GM19239 (cell line): ENCODE measurements at regions not wholly inside any gene's neighbourhood (a gene's known extent, or its start where the extent isn't known, plus 50 kb on each side); places are given as distances from the start of the nearest gene placed in this dataset.

ENCODE experiments used
- DNase-seq: peaks from one replicate; pipeline ENCODE4 v3.0.0; 2011; ENCODE audit warnings: low spot score; ENCODE audit not compliant: insufficient read length
- FAIRE-seq: peaks from 2 replicates; lab custom pipeline; 2011; peaks lifted over from hg19 to GRCh38; lab: Jason Lieb, UNC

- DNase-seq = no peak
- FAIRE-seq = no peak
These were observed 139.2 kb upstream of the COL3A1 start for GRCh38 chr2:188835006-188835405.

DNA sequence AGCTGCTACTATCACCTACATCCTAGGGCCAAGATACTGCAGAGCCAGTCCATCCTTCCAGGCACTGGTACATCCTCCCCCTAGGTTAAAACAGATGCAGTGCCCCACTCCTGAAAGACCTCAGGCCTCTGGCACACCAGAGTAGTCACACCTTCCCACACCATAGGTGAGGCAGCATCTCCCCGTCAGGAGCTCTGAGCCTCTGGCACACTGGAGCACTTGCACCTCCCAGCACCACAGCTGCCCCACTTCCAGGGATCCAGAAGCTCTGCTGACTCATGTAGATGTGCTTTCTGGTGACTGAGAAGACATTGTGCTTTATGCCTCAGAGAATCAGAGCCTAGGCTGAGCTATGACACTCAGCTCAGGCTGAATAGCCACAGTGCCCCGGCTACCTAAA lies 138.4 kb upstream of the COL3A1 start:
- no peak for FAIRE-seq
- no peak for DNase-seq

- DNase-seq (no peak), FAIRE-seq (no peak)
These were observed 128.5 kb upstream of the COL3A1 start for GRCh38 chr2:188845692-188846091.

- DNase-seq (no peak), FAIRE-seq (no peak)
These were observed 125.2 kb upstream of the COL3A1 start for GRCh38 chr2:188848887-188849435.

GRCh38 chr2:188850786-188851185 lies 123.4 kb upstream of the COL3A1 start:
- DNase-seq = no peak
- FAIRE-seq = no peak

GRCh38 chr2:188851311-188851710 lies 122.9 kb upstream of the COL3A1 start:
- DNase-seq = no peak
- no peak for FAIRE-seq

DNA sequence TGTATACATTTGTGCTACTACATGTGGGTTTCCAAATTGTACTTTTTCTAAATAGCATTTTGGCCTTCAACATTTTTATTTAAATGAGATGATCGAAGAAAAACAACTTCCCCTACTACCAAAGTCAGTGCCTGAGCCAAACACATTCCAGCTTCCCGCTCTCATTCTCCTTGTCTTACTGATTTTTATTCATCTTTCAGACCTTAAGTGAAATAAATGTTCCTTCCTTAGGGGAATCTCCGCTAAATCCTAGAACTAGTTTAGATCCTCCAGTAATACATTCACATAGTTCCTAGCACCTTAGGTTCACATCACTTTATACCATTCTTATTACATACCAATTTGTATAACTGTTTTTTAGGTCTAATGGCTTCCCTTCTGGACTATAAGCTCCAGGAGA lies 122.3 kb upstream of the COL3A1 start:
- DNase-seq (no peak), FAIRE-seq (no peak)

GRCh38 chr2:188852772-188853171 lies 121.4 kb upstream of the COL3A1 start:
- no peak for DNase-seq
- no peak for FAIRE-seq

- FAIRE-seq = no peak
- no peak for DNase-seq
These were observed 120.9 kb upstream of the COL3A1 start for GRCh38 chr2:188853307-188853706.

GRCh38 chr2:188865681-188866080 lies 108.5 kb upstream of the COL3A1 start:
- FAIRE-seq (no peak), DNase-seq (no peak)

- no peak for FAIRE-seq
These were observed 104.6 kb upstream of the COL3A1 start for GRCh38 chr2:188869550-188869949.

GRCh38 chr2:188870289-188870688 lies 103.9 kb upstream of the COL3A1 start:
- DNase-seq (no peak), FAIRE-seq (no peak)

More at GRCh38 chr2:188869550-188869949, 104.6 kb upstream of the COL3A1 start:
- no peak for DNase-seq

DNA sequence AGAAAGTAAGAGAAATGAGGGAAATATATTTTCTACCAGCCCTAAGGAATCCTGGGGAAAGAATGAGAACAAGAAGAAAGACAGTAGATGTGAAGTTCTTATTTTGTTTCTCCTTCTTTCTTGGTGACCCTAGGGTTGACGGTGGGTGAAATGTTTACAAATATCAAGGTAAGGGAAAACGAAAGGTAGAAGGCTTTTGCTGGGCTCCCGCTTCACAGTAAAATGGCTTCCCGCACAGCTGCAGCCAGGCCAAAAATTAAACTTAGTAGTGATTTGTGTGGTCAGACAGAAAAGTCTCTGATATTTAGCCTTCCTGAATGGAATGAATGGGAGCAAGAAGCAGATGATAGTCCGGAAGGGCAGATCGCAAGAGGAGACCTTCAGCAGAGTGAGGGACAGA lies 99.1 kb upstream of the COL3A1 start:
- no peak for DNase-seq
- no peak for FAIRE-seq

- no peak for FAIRE-seq
- no peak for DNase-seq
These were observed 95.5 kb upstream of the COL3A1 start for GRCh38 chr2:188878716-188879115.

DNA sequence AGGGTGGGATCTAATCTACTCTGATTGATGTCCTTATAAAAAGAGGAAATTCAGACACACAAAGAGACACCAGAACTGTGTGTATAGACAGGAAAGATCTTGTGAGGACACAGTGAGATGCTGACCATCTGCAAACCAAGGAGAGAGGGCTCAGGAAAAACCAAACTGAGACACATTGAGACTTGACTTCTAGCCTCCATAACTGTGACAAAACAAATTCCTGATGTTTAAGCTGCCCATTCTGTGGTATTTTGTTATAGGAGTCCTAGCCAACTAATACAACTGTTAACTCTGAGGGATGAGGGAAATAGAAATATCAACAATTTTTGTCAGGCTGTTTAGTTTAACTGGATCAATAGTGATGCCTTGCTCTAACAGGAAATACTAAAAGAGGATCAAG lies 93.4 kb upstream of the COL3A1 start:
- no peak for DNase-seq
- FAIRE-seq = no peak

- FAIRE-seq (no peak), DNase-seq (no peak)
These were observed 92.7 kb upstream of the COL3A1 start for GRCh38 chr2:188881434-188881833.

GRCh38 chr2:188884046-188884445 lies 90.1 kb upstream of the COL3A1 start:
- DNase-seq = no peak

GRCh38 chr2:188884517-188884916 lies 89.7 kb upstream of the COL3A1 start:
- DNase-seq = no peak
- FAIRE-seq = no peak

More at GRCh38 chr2:188884046-188884445, 90.1 kb upstream of the COL3A1 start:
- no peak for FAIRE-seq

GRCh38 chr2:188889187-188889586 lies 85.0 kb upstream of the COL3A1 start:
- no peak for FAIRE-seq

DNA sequence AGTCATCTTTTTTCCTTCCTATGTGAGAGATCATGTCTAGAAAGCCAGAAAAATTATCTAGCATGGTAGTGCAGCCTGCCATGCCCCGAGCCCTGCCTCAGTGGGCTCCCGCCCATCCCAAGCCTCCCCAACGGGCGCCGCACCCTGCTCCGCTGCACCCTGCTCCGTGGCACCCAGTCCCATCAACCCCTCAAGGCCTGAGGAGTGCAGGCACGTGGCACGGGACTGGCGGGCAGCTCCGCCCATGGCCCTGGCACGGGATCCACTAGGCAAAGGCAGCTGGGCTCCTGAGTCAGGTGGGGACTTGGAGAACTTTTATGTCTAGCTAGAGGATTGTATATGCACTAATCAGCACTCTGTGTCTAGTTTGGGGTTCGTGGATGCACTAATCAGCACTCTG lies 83.4 kb upstream of the COL3A1 start:
- no peak for DNase-seq

More at GRCh38 chr2:188889187-188889586, 85.0 kb upstream of the COL3A1 start:
- DNase-seq = no peak

GRCh38 chr2:188892636-188893035 lies 81.5 kb upstream of the COL3A1 start:
- no peak for DNase-seq
- no peak for FAIRE-seq

More for the DNA sequence above, 83.4 kb upstream of the COL3A1 start:
- no peak for FAIRE-seq

- no peak for DNase-seq
- no peak for FAIRE-seq
These were observed 80.2 kb upstream of the COL3A1 start for GRCh38 chr2:188893972-188894371.

- no peak for DNase-seq
- FAIRE-seq = no peak
These were observed 79.2 kb upstream of the COL3A1 start for GRCh38 chr2:188894979-188895378.
